Karpas-422 (cell line): ENCODE measurements at regions not wholly inside any gene's neighbourhood (a gene's known extent, or its start where the extent isn't known, plus 50 kb on each side); places are given as distances from the start of the nearest gene placed in this dataset.

Experiments
- DNase-seq: peaks from one replicate; pipeline ENCODE4 v3.0.0-alpha.2; 2015
- H2AFZ ChIP-seq: fragments of 200-600 bp; sonication (generic); 2 replicates; pipeline ENCODE4 v1.6.1; 2014; ENCODE audit warnings: antibody characterized with exemption, low read length, mixed read lengths
- H3K27ac ChIP-seq: fragments of 200-600 bp; sonication (generic); 2 replicates; pipeline ENCODE4 v1.5.1; 2014; ENCODE audit warnings: mild to moderate bottlenecking, low read length, moderate library complexity
- H3K27me3 ChIP-seq: fragments of 200-600 bp; sonication (generic); 2 replicates; pipeline ENCODE4 v1.6.1; 2014; ENCODE audit warnings: low read length, mixed read lengths
- H3K36me3 ChIP-seq: fragments of 200-600 bp; sonication (generic); 2 replicates; pipeline ENCODE4 v1.6.1; 2014; ENCODE audit warnings: low read length, mixed read lengths; ENCODE audit not compliant: insufficient read depth
- H3K4me1 ChIP-seq: fragments of 200-600 bp; sonication (generic); 2 replicates; pipeline ENCODE4 v1.6.1; 2014; ENCODE audit warnings: mild to moderate bottlenecking, low read length, mixed read lengths
- H3K4me2 ChIP-seq: fragments of 200-600 bp; sonication (generic); 2 replicates; pipeline ENCODE4 v1.6.1; 2014; ENCODE audit warnings: low read length, low read depth, mild to moderate bottlenecking; ENCODE audit not compliant: poor library complexity, severe bottlenecking
- H3K4me3 ChIP-seq: fragments of 200-600 bp; sonication (generic); 2 replicates; pipeline ENCODE4 v1.5.1; 2014; ENCODE audit warnings: mild to moderate bottlenecking, antibody characterized with exemption, low read length, mixed read lengths
- H3K79me2 ChIP-seq: fragments of 200-600 bp; sonication (generic); 2 replicates; pipeline ENCODE4 v1.6.1; 2014; ENCODE audit warnings: mild to moderate bottlenecking, low read length, mixed read lengths
- H3K9ac ChIP-seq: fragments of 200-600 bp; sonication (generic); 2 replicates; pipeline ENCODE4 v1.6.0; 2014; ENCODE audit warnings: low read length
- H3K9me2 ChIP-seq: fragments of 200-600 bp; sonication (generic), shearing (Covaris generic); replicated peaks from 2 replicates; pipeline ENCODE4 v1.6.0; 2014; ENCODE audit warnings: mild to moderate bottlenecking, low read length, moderate library complexity; ENCODE audit not compliant: insufficient read depth
- H3K9me3 ChIP-seq: fragments of 300-700, 200-600 bp; sonication (generic); 2 replicates; pipeline ENCODE4 v1.6.1; 2014; ENCODE audit warnings: low read length, mixed read lengths
- H4K20me1 ChIP-seq: fragments of 200-600 bp; sonication (generic); 2 replicates; pipeline ENCODE4 v1.6.1; 2014; ENCODE audit warnings: mild to moderate bottlenecking, antibody characterized with exemption, low read length, low read depth; ENCODE audit not compliant: insufficient read depth

DNA sequence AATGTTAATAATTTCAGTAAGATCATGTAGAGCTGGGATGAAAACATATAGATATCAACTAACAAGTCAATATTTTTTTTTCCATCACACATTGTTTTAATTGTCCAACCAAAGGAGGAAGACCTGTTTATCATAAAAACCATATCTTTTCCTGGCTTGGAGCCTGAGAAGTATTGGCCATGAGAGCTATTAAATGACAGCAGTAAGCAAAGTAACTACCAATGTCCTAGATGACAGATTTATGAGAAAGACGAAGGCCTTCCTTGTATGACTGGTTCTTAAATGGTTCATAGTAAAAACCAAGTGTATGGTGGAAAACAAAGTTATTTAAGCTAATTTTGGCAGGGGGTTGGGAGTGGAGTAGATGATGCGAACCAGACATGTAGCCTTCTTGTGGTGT lies 1147.1 kb upstream of the TENM4 start:
- no peaks in the 10 kb centered on the region for H3K36me3 ChIP-seq
- H3K9ac ChIP-seq: no peak overlapping the region
- H4K20me1 ChIP-seq: no peaks in the 10 kb centered on the region
- H3K27me3 ChIP-seq: no peaks in the 10 kb centered on the region
- no peak for DNase-seq
- no peaks in the 10 kb centered on the region for H3K4me1 ChIP-seq
- peaks cover 22% of the 10 kb centered on the region for H3K9me3 ChIP-seq
- H3K79me2 ChIP-seq: no peaks in the 10 kb centered on the region
- H3K4me2 ChIP-seq: no peak overlapping the region
- no peaks in the 10 kb centered on the region for H3K9me2 ChIP-seq
- no peak overlapping the region for H3K4me3 ChIP-seq
- H3K27ac ChIP-seq: no peak overlapping the region
- no peak overlapping the region for H2AFZ ChIP-seq

DNA sequence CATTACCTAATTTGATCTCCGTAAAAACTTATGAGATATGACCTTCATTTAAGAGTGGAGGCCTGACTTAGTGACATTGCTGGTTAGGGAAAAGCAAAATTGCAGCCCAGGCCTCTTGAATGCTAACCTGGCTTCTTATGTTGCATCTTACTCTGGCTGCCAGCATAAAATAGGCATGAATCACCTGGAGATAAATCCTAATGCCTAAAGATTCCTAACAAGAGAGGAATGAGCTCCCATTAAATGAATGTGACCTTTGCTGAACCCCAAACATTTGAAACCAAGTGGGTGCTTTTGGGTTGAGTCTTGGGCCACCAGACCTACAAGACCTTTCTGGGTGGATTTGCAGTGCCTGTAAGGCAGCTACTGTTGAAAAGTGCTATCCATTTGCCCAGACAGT lies 1145.6 kb upstream of the TENM4 start:
- Histone ChIP-seq H3K9me3 (peaks cover 19% of the 10 kb centered on the region), H3K9me2 (no peaks in the 10 kb centered on the region), H3K36me3 (no peaks in the 10 kb centered on the region), H3K79me2 (no peaks in the 10 kb centered on the region), H2AFZ (no peak overlapping the region), H3K4me1 (no peaks in the 10 kb centered on the region), H3K9ac (no peak overlapping the region), H3K27ac (no peak overlapping the region), H3K4me3 (no peak overlapping the region), H3K4me2 (no peak overlapping the region), H3K27me3 (no peaks in the 10 kb centered on the region), H4K20me1 (no peaks in the 10 kb centered on the region)
- DNase-seq: no peak

DNA sequence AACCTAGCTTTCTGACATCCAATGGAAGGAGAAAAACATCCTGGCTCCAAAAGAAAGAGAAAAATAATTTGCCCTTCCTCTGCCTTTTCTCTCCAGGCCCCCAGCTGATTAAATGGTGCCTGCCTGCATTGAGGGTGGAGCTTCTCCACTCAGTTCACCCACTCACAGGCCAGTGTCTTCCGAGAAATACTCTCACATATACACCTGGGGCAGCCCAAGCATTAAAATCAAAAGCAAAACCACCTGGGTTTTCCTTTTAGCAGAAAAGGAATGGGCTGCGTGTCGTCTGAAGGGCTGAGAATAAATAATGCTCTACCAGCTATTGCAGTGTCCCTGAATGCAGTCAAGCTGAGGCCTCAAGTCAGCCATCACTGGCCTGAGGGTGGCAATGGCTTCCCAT lies 1143.8 kb upstream of the TENM4 start:
- no peak for DNase-seq
- Histone ChIP-seq H3K27me3 (no peaks in the 10 kb centered on the region), H3K9ac (no peak overlapping the region), H3K9me2 (no peaks in the 10 kb centered on the region), H3K79me2 (no peaks in the 10 kb centered on the region), H3K27ac (no peak overlapping the region), H3K4me2 (no peak overlapping the region), H4K20me1 (no peaks in the 10 kb centered on the region), H3K9me3 (peaks cover 8% of the 10 kb centered on the region), H3K36me3 (no peaks in the 10 kb centered on the region), H3K4me3 (no peak overlapping the region), H3K4me1 (no peaks in the 10 kb centered on the region), H2AFZ (no peak overlapping the region)

DNA sequence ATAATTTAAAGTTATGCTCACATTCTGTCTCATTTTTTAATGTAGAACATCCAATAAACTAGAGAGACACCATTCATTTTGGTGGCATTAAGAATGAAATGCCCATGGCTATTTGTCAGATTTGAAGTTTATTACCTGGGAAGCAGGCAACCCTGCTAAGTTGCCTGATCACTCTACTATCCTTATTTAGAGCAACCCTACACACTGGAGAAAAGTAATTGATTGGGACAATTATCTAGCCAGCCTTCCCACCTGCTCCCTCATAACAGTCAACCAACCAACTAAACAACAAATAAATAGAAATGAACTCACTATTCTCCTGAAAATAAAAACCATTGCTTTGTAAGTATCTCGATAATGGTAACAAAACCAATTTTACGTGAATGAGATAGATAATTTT lies 1129.0 kb upstream of the TENM4 start:
- H3K27me3 ChIP-seq: no peaks in the 10 kb centered on the region
- H3K27ac ChIP-seq: no peak overlapping the region

DNA sequence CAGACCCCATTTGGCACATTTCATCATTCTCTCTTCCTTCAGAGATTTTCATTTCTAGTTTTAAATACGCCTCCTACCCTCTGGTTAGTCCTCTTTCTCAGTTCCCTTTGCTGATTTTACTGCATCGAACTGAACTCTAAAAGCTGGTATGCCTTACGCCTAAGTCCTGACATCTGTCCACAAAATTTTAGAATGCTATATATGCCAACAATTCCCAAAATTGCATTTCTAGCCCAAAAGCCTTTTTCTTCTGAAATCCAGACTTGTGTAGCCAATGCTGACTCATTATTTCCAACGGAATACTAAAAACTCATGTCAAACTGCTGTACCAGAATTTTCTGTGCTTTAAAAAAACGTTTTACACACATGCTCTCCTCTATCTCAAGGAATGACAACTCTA lies 1124.4 kb upstream of the TENM4 start:
- Histone ChIP-seq H4K20me1 (no peaks in the 10 kb centered on the region), H3K36me3 (no peaks in the 10 kb centered on the region), H3K9me3 (peaks cover 5% of the 10 kb centered on the region; the same call in 1 of the 2 replicates), H3K27ac (no peak overlapping the region), H2AFZ (no peak overlapping the region), H3K9ac (no peak overlapping the region), H3K4me2 (no peak overlapping the region), H3K4me1 (no peaks in the 10 kb centered on the region), H3K9me2 (no peaks in the 10 kb centered on the region), H3K27me3 (no peaks in the 10 kb centered on the region), H3K79me2 (no peaks in the 10 kb centered on the region), H3K4me3 (no peak overlapping the region)
- no peak for DNase-seq

More for the DNA sequence above, 1129.0 kb upstream of the TENM4 start:
- H4K20me1 ChIP-seq: no peaks in the 10 kb centered on the region
- no peaks in the 10 kb centered on the region for H3K36me3 ChIP-seq
- no peak overlapping the region for H2AFZ ChIP-seq
- no peak for DNase-seq
- no peaks in the 10 kb centered on the region for H3K79me2 ChIP-seq
- H3K9ac ChIP-seq: no peak overlapping the region
- H3K4me3 ChIP-seq: no peak overlapping the region
- no peaks in the 10 kb centered on the region for H3K4me1 ChIP-seq
- H3K9me3 ChIP-seq: peaks cover 17% of the 10 kb centered on the region
- H3K9me2 ChIP-seq: no peaks in the 10 kb centered on the region
- no peak overlapping the region for H3K4me2 ChIP-seq

DNA sequence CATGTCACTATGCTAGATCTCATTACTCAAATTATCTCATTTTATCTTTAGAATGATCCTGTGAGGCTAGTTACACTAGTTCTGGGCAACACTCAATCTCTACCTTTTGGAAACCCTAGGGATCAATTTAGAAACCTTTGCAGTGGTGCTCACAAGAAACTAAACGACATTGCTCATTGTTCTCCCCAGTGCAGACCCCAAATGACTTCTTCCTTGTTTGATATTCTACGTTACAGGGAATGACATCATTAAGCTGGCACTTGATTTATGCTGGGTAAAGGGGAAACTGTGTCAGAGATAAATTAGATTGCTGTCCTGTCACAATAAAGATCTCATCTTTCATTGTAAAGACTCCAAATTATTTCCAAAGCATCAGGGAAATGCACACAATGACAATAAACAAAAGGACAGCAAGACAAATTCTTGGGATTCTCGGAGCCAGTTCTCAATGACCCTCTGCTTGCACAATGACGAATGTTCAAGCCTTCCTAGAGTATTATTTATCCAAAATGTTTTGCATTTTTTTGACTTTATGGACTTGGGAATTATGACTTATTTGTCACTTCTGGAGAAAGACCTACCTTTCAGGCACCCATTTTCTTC lies 1121.8 kb upstream of the TENM4 start:
- H3K27ac ChIP-seq: no peak overlapping the region
- H3K9me3 ChIP-seq: peaks cover 5% of the 10 kb centered on the region; the same call in 1 of the 2 replicates
- no peak overlapping the region for H2AFZ ChIP-seq
- H3K4me3 ChIP-seq: no peak overlapping the region
- H3K4me1 ChIP-seq: no peaks in the 10 kb centered on the region
- no peaks in the 10 kb centered on the region for H3K79me2 ChIP-seq
- no peak for DNase-seq
- H3K4me2 ChIP-seq: no peak overlapping the region
- no peaks in the 10 kb centered on the region for H3K9me2 ChIP-seq
- H4K20me1 ChIP-seq: no peaks in the 10 kb centered on the region
- no peaks in the 10 kb centered on the region for H3K36me3 ChIP-seq
- H3K27me3 ChIP-seq: no peaks in the 10 kb centered on the region
- no peak overlapping the region for H3K9ac ChIP-seq

- H3K9ac ChIP-seq: no peak overlapping the region
- H3K27me3 ChIP-seq: no peaks in the 10 kb centered on the region
- no peaks in the 10 kb centered on the region for H3K4me1 ChIP-seq
- H3K9me2 ChIP-seq: no peaks in the 10 kb centered on the region
- no peak for DNase-seq
- no peak overlapping the region for H3K4me3 ChIP-seq
- H3K27ac ChIP-seq: no peak overlapping the region
- no peak overlapping the region for H2AFZ ChIP-seq
- no peaks in the 10 kb centered on the region for H3K79me2 ChIP-seq
- no peaks in the 10 kb centered on the region for H3K9me3 ChIP-seq
- no peaks in the 10 kb centered on the region for H4K20me1 ChIP-seq
- no peak overlapping the region for H3K4me2 ChIP-seq
- no peaks in the 10 kb centered on the region for H3K36me3 ChIP-seq
Observed at GRCh38 chr11:80559942-80560341, 1119.1 kb upstream of the TENM4 start.

DNA sequence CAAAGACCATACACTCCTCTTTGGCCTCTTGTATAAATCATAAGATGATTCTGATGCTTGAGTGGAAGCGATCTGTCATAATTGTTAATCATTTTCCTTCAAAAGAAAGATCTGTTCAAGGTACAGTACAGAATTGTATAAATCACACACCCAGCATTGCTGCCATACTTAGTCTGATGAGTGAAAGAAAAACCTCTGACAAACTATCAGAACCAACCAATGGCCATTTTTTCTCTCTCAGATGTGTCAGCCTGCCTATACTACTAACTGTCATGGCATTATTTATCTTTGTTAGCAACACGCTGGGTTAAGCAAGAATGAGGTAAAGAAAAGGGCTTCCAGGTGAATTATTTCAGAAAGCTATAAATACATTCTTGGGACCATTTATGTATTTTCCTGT lies 1112.7 kb upstream of the TENM4 start:
- Histone ChIP-seq H3K79me2 (no peaks in the 10 kb centered on the region), H3K36me3 (no peaks in the 10 kb centered on the region), H4K20me1 (no peaks in the 10 kb centered on the region), H3K9me3 (no peaks in the 10 kb centered on the region; the same call in 1 of the 2 replicates), H3K4me3 (no peak overlapping the region), H3K9ac (no peak overlapping the region), H2AFZ (no peak overlapping the region), H3K4me1 (no peaks in the 10 kb centered on the region), H3K9me2 (no peaks in the 10 kb centered on the region), H3K4me2 (no peak overlapping the region), H3K27ac (no peak overlapping the region), H3K27me3 (no peaks in the 10 kb centered on the region)
- no peak for DNase-seq
